ENCODE measurements at regions not wholly inside any gene's neighbourhood (a gene's known extent, or its start where the extent isn't known, plus 50 kb on each side); places are given as distances from the start of the nearest gene placed in this dataset.

DNA sequence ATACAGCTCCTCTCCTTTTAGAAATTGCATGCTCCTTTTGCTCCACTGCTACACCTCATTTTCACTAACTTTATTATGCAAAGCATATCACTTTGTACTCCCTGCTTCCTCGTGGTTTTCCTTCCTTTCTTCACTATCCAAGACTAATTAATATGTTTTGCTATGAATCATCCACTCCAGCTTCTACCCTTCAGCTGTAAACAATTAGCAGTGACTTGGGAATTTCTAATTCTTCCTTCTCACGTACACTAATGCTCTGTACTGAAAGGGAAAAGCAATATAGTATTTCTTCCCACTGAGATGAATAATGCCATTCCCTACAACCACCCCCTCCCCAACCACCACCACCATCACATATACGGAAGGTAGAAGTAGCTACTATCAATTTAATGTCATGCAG is 1917.0 kb downstream of the MRPL39 start:
- CTCF ChIA-PET, result no interaction called here
- BruUV-seq (replicated peaks), result no TSS peak
- no peak overlapping the region for H3K4me3 ChIP-seq (replicated peaks in 1 of 3; ENCODE audit: insufficient read depth in 1 of 3, low read depth in 1 of 3, low read length in 3 of 3)

More for the DNA sequence above, 1917.0 kb downstream of the MRPL39 start:
- no peaks in the 10 kb centered on the region for H3K9me3 ChIP-seq (replicated peaks; ENCODE audit: control insufficient read depth, insufficient read depth, low read length)
- no peaks in the 10 kb centered on the region for H3K9me1 ChIP-seq (replicated peaks; ENCODE audit: control insufficient read depth, extremely low read depth, insufficient read depth, low read length)
- no peaks in the 10 kb centered on the region for H3K79me2 ChIP-seq (ENCODE audit: control insufficient read depth, insufficient read depth, low read length)
- DNase-seq (ENCODE audit: low read depth, low spot score), result no peak
- dilution Hi-C loops (cut with MboI; ENCODE audit: extremely low pct_ligation_motif_present, low sequenced_read_pairs), result no loop called here
- no peak overlapping the region for H3K4me2 ChIP-seq (ENCODE audit: insufficient read depth, low read length)
- H3K9ac ChIP-seq (replicated peaks; ENCODE audit: extremely low read depth, insufficient read depth, low read length), result no peak overlapping the region
- H3K4me1 ChIP-seq (ENCODE audit: control insufficient read depth, extremely low read depth, insufficient read depth, low read length), result no peaks in the 10 kb centered on the region
- no peaks in the 10 kb centered on the region for H3K36me3 ChIP-seq (ENCODE audit: control insufficient read depth in 2 of 2, extremely low read depth in 1 of 2, insufficient read depth in 2 of 2, low read length in 2 of 2)
- no peak for FAIRE-seq
- no peaks in the 10 kb centered on the region for H3K27me3 ChIP-seq (ENCODE audit: control insufficient read depth in 2 of 2, insufficient read depth in 2 of 2, low read length in 2 of 2)
- intact Hi-C loops (cut with micrococcal nuclease), result no loop called here
- TF ChIP-seq, protein P1, sequence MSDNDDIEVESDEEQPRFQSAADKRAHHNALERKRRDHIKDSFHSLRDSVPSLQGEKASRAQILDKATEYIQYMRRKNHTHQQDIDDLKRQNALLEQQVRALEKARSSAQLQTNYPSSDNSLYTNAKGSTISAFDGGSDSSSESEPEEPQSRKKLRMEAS (IDR thresholded peaks at IDR 0.05; ENCODE audit: insufficient read depth, insufficient read length), result no peak
- TF ChIP-seq GATA2 (IDR thresholded peaks at IDR 0.05; ENCODE audit: insufficient read depth, insufficient read length, low read depth, low read length) (no peak), POLR2A (IDR thresholded peaks at IDR 0.05; ENCODE audit: low read depth, low read length) (no peak), FOS (IDR thresholded peaks at IDR 0.05; ENCODE audit: borderline replicate concordance, insufficient read depth, low read length) (no peak), JUN (IDR thresholded peaks at IDR 0.05; ENCODE audit: borderline replicate concordance, insufficient read depth, insufficient read length, low read depth) (no peak), POLR2AphosphoS5 (IDR thresholded peaks at IDR 0.05; ENCODE audit: insufficient read depth, low read depth, low read length) (no peak), MYC (IDR thresholded peaks at IDR 0.05; ENCODE audit: low read depth, low read length) (no peak), EZH2 (IDR thresholded peaks at IDR 0.05; ENCODE audit: borderline replicate concordance, low read depth, low read length, severe bottlenecking) (no peak)
- TF ChIP-seq, protein P2, sequence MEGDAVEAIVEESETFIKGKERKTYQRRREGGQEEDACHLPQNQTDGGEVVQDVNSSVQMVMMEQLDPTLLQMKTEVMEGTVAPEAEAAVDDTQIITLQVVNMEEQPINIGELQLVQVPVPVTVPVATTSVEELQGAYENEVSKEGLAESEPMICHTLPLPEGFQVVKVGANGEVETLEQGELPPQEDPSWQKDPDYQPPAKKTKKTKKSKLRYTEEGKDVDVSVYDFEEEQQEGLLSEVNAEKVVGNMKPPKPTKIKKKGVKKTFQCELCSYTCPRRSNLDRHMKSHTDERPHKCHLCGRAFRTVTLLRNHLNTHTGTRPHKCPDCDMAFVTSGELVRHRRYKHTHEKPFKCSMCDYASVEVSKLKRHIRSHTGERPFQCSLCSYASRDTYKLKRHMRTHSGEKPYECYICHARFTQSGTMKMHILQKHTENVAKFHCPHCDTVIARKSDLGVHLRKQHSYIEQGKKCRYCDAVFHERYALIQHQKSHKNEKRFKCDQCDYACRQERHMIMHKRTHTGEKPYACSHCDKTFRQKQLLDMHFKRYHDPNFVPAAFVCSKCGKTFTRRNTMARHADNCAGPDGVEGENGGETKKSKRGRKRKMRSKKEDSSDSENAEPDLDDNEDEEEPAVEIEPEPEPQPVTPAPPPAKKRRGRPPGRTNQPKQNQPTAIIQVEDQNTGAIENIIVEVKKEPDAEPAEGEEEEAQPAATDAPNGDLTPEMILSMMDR (IDR thresholded peaks at IDR 0.05; ENCODE audit: extremely low read depth in 1 of 2, insufficient read depth in 1 of 2, low read depth in 1 of 2, low read length in 2 of 2), result no peak
- POLR2A ChIA-PET, result no interaction called here
- H3K27ac ChIP-seq (ENCODE audit: insufficient read depth, low read depth, low read length), result no peak overlapping the region
- H4K20me1 ChIP-seq (replicated peaks; ENCODE audit: control insufficient read depth, extremely low read depth, insufficient read depth, low read length), result no peaks in the 10 kb centered on the region
- H2AFZ ChIP-seq (ENCODE audit: low read depth, low read length), result no peak overlapping the region

Measured in endothelial cell of umbilical vein (primary cell).